ENCODE measurements at regions not wholly inside any gene's neighbourhood (a gene's known extent, or its start where the extent isn't known, plus 50 kb on each side); places are given as distances from the start of the nearest gene placed in this dataset.

DNA sequence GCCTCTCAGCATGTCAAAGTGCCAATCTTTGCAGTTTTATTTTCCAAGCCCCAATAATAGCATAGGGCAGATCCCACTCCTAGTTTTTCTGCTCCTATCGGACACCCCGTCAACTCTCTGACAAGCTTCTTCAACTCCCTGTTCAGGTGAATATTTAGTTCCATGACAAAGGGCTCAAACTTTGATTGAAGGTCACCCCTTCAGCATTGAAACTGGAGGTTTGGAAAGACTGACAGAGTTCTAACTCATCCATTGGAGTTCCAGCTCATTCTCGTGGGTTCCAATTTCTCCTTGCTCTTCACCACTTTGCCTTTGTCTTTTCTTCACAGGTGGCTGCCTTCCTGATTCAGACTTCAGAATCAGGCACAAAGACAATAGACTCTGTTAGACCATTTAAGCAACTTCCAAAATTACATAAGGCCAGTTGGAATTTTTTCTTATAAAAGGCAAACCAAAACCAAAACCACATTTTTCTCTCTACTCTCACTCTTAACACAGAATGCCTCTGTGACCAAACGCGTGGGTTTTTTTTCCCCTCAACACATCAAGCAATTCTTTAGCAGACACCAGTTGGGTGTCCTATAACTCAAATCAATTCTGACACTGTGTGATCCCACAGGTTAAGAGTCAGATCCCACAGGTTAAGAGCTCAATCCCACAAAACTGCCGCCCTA lies 169.3 kb upstream of the USP25 start:
- H3K27ac ChIP-seq (ENCODE audit: insufficient read depth, low read length, poor library complexity, severe bottlenecking): no peak overlapping the region
- H3K27me3 ChIP-seq (replicated peaks; ENCODE audit: control insufficient read depth, insufficient read depth, low read length, poor library complexity, severe bottlenecking): no peaks in the 10 kb centered on the region
- no peak for DNase-seq
- no peak overlapping the region for H3K4me3 ChIP-seq (ENCODE audit: insufficient read depth, low read depth, low read length, poor library complexity, severe bottlenecking)
- no peaks in the 10 kb centered on the region for H3K4me1 ChIP-seq (ENCODE audit: control insufficient read depth, insufficient read depth, low read length, poor library complexity, severe bottlenecking)
- H3K36me3 ChIP-seq (ENCODE audit: control insufficient read depth, insufficient read depth, low read length): no peaks in the 10 kb centered on the region
- H3K9me3 ChIP-seq (ENCODE audit: control insufficient read depth, low read length): no peaks in the 10 kb centered on the region

DNA sequence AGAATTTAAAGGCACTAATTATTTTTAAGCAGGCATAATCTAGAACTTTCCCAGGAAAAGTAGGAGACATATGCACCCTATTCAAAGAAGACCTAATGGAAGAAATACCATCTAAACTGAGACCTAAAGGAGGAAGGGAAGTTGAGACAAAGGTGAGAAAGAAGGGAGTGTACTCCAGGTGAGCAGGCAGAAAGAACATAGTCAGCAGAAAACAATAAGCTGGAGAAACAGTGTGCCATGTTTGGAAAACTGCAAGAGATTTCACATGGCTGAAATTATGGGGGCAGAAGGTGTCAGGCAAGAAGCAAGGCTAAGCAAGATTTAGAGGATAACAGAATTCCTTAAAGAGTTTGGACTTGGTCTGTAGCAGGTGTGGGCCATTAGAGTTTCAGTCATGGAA lies 167.0 kb upstream of the USP25 start:
- Histone ChIP-seq H3K36me3 (ENCODE audit: control insufficient read depth, insufficient read depth, low read length) (no peaks in the 10 kb centered on the region), H3K9me3 (ENCODE audit: control insufficient read depth, low read length) (no peaks in the 10 kb centered on the region)

DNA sequence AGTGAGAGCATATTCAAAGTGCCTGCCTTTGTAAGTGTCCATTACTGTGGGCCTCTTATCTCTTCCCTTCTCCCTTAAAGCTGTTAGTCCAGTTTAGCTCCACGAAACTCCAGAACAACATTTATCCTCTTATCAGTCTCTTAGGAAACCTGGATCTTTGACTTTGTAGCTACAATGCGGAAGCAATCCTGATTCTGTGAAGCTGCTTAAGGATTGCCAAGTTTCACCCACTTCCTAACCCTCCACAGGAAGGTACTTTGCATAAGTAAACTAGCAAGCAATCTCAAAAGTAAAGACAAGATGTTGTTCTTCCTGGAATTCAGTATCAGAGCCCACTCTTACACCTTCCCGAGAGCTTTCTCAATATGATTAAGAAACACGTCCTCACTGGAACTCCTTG lies 164.9 kb upstream of the USP25 start:
- Histone ChIP-seq H3K4me3 (ENCODE audit: insufficient read depth, low read depth, low read length, poor library complexity, severe bottlenecking) (no peak overlapping the region), H3K27ac (ENCODE audit: insufficient read depth, low read length, poor library complexity, severe bottlenecking) (no peak overlapping the region), H3K27me3 (replicated peaks; ENCODE audit: control insufficient read depth, insufficient read depth, low read length, poor library complexity, severe bottlenecking) (no peaks in the 10 kb centered on the region), H3K9me3 (ENCODE audit: control insufficient read depth, low read length) (no peaks in the 10 kb centered on the region), H3K4me1 (ENCODE audit: control insufficient read depth, insufficient read depth, low read length, poor library complexity, severe bottlenecking) (no peaks in the 10 kb centered on the region), H3K36me3 (ENCODE audit: control insufficient read depth, insufficient read depth, low read length) (no peaks in the 10 kb centered on the region)
- DNase-seq: no peak

More for the DNA sequence above, 167.0 kb upstream of the USP25 start:
- H3K4me1 ChIP-seq (ENCODE audit: control insufficient read depth, insufficient read depth, low read length, poor library complexity, severe bottlenecking): no peaks in the 10 kb centered on the region
- no peak overlapping the region for H3K4me3 ChIP-seq (ENCODE audit: insufficient read depth, low read depth, low read length, poor library complexity, severe bottlenecking)
- H3K27ac ChIP-seq (ENCODE audit: insufficient read depth, low read length, poor library complexity, severe bottlenecking): no peak overlapping the region
- no peaks in the 10 kb centered on the region for H3K27me3 ChIP-seq (replicated peaks; ENCODE audit: control insufficient read depth, insufficient read depth, low read length, poor library complexity, severe bottlenecking)
- no peak for DNase-seq

DNA sequence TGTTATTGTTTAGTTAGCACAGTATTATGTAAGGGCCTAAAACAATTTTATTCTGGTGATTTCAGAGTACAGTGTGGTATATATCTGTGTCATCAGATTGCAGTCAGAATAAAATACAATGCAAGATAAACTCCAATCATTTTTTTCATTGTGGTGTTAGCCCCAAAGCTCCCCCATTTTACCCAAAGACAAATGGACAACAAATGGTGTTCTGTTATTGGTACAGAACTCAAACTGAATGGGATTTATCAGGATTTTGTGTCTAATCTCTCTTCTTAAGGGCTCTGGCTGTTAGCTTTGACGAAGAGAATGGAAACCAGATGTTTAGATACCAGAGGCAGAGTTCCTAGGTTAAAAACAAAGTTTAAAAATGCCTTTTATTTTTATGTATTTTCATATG lies 163.1 kb upstream of the USP25 start:
- Histone ChIP-seq H3K27ac (ENCODE audit: insufficient read depth, low read length, poor library complexity, severe bottlenecking) (no peak overlapping the region), H3K36me3 (ENCODE audit: control insufficient read depth, insufficient read depth, low read length) (no peaks in the 10 kb centered on the region), H3K4me3 (ENCODE audit: insufficient read depth, low read depth, low read length, poor library complexity, severe bottlenecking) (no peak overlapping the region), H3K27me3 (replicated peaks; ENCODE audit: control insufficient read depth, insufficient read depth, low read length, poor library complexity, severe bottlenecking) (no peaks in the 10 kb centered on the region), H3K4me1 (ENCODE audit: control insufficient read depth, insufficient read depth, low read length, poor library complexity, severe bottlenecking) (no peaks in the 10 kb centered on the region), H3K9me3 (ENCODE audit: control insufficient read depth, low read length) (no peaks in the 10 kb centered on the region)
- DNase-seq: no peak

DNA sequence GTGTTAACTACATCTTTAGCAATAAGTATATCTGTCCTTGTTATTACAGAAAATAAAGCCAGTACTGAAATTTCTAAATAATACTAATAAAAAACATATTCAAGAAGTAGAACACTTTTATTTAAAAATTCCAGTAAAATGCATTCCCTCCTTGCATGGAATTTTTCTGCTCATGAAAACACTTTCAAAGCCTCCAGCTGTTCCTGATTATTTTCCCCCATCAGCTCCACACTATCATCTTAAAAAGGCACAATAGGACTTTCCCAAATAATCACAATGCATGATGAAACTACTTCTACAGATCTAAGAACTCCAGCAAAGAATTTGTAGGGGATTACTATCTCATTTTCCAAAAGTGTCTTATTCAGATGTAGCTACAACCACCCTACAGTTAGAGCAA lies 162.6 kb upstream of the USP25 start:
- no peaks in the 10 kb centered on the region for H3K9me3 ChIP-seq (ENCODE audit: control insufficient read depth, low read length)
- no peaks in the 10 kb centered on the region for H3K27me3 ChIP-seq (replicated peaks; ENCODE audit: control insufficient read depth, insufficient read depth, low read length, poor library complexity, severe bottlenecking)
- H3K27ac ChIP-seq (ENCODE audit: insufficient read depth, low read length, poor library complexity, severe bottlenecking): no peak overlapping the region
- no peak overlapping the region for H3K4me3 ChIP-seq (ENCODE audit: insufficient read depth, low read depth, low read length, poor library complexity, severe bottlenecking)
- no peak for DNase-seq
- H3K36me3 ChIP-seq (ENCODE audit: control insufficient read depth, insufficient read depth, low read length): no peaks in the 10 kb centered on the region
- H3K4me1 ChIP-seq (ENCODE audit: control insufficient read depth, insufficient read depth, low read length, poor library complexity, severe bottlenecking): no peaks in the 10 kb centered on the region

DNA sequence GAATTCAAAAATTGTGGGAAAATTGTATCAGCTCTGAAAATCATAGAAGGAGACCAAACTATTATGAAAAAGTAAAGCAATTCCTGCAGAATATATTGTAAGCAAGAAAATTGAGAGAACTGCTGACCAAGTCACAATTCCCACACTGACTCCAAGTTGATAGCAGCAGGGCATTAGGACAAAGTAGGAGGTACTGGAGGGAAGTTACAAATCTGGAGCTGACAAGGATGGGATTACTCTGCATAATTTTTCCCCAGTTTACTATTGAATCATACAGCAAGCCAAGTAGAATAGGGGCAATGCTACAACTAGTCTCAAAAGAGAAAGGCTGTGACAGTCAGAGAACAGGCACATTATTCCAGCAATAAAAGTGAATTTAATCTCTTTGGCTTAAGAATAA lies 161.3 kb upstream of the USP25 start:
- no peaks in the 10 kb centered on the region for H3K9me3 ChIP-seq (ENCODE audit: control insufficient read depth, low read length)

DNA sequence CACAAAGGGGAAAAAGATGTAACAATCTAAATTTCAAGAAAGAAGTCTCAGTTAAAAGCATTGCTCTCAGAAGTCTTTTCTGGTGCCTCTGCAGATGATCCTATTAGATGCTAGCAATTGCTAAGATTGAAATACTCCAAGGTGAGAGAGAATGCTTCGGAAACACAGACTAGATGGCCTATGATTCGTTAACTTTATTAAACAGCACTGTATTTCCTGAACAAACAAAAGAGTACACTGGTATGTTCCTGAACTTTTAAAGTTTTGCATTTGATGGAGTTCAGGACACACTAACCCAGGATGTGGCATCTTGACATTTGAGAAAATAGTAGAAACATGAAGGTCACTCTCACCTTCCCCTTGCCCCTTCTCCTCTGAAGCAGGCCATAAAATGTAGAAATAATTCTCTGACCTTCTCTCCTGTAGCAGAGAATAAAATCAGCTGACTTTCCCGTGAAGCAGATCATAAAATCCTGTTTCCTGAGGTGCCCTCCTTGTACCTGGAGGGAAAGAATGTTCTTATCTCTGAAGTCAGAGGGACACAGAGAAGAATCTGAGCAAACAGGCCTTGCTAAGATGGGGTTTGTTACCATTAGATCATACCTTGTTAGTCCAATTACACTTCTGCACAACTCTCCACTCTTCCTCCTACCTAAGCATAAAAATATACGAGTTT lies 142.9 kb upstream of the USP25 start:
- no peak for DNase-seq
- no peak overlapping the region for H3K27ac ChIP-seq (ENCODE audit: insufficient read depth, low read length, poor library complexity, severe bottlenecking)
- H3K4me1 ChIP-seq (ENCODE audit: control insufficient read depth, insufficient read depth, low read length, poor library complexity, severe bottlenecking): no peaks in the 10 kb centered on the region
- no peaks in the 10 kb centered on the region for H3K27me3 ChIP-seq (replicated peaks; ENCODE audit: control insufficient read depth, insufficient read depth, low read length, poor library complexity, severe bottlenecking)
- no peaks in the 10 kb centered on the region for H3K36me3 ChIP-seq (ENCODE audit: control insufficient read depth, insufficient read depth, low read length)
- H3K4me3 ChIP-seq (ENCODE audit: insufficient read depth, low read depth, low read length, poor library complexity, severe bottlenecking): no peak overlapping the region
- no peaks in the 10 kb centered on the region for H3K9me3 ChIP-seq (ENCODE audit: control insufficient read depth, low read length)

More for the DNA sequence above, 161.3 kb upstream of the USP25 start:
- H3K27ac ChIP-seq (ENCODE audit: insufficient read depth, low read length, poor library complexity, severe bottlenecking): no peak overlapping the region
- no peak overlapping the region for H3K4me3 ChIP-seq (ENCODE audit: insufficient read depth, low read depth, low read length, poor library complexity, severe bottlenecking)
- H3K27me3 ChIP-seq (replicated peaks; ENCODE audit: control insufficient read depth, insufficient read depth, low read length, poor library complexity, severe bottlenecking): no peaks in the 10 kb centered on the region
- no peaks in the 10 kb centered on the region for H3K4me1 ChIP-seq (ENCODE audit: control insufficient read depth, insufficient read depth, low read length, poor library complexity, severe bottlenecking)
- no peaks in the 10 kb centered on the region for H3K36me3 ChIP-seq (ENCODE audit: control insufficient read depth, insufficient read depth, low read length)
- DNase-seq: no peak

DNA sequence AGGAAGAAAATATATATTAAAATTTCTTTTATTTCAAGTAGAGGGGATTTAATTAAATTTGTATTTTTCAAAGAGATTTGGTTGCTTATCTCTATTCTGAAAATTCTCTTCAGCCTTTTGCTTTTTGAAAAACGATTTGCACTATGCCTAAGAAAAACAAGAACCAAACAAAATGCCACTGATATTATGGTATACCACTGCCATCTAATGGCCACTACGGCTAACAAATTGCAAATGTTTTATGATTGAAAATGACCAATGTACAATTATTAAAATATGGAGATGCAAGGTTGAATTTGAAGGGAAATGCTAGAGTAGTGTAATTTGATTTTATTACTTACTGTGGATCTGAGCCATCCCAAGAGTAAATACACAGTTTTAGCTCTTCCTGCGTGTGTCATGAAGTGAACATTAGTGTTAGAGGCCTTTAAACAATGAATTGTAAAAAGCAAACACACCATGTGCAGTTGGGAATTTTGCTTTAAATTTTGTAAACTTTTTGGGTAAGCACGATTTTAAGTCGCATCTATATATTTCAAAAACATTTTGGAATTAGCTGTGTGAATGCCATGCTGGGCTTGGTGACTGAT lies 137.4 kb upstream of the USP25 start:
- no peak for DNase-seq
- no peak overlapping the region for H3K27ac ChIP-seq (ENCODE audit: insufficient read depth, low read length, poor library complexity, severe bottlenecking)
- no peaks in the 10 kb centered on the region for H3K36me3 ChIP-seq (ENCODE audit: control insufficient read depth, insufficient read depth, low read length)
- no peaks in the 10 kb centered on the region for H3K27me3 ChIP-seq (replicated peaks; ENCODE audit: control insufficient read depth, insufficient read depth, low read length, poor library complexity, severe bottlenecking)
- H3K4me1 ChIP-seq (ENCODE audit: control insufficient read depth, insufficient read depth, low read length, poor library complexity, severe bottlenecking): no peaks in the 10 kb centered on the region
- H3K9me3 ChIP-seq (ENCODE audit: control insufficient read depth, low read length): no peaks in the 10 kb centered on the region
- H3K4me3 ChIP-seq (ENCODE audit: insufficient read depth, low read depth, low read length, poor library complexity, severe bottlenecking): no peak overlapping the region

DNA sequence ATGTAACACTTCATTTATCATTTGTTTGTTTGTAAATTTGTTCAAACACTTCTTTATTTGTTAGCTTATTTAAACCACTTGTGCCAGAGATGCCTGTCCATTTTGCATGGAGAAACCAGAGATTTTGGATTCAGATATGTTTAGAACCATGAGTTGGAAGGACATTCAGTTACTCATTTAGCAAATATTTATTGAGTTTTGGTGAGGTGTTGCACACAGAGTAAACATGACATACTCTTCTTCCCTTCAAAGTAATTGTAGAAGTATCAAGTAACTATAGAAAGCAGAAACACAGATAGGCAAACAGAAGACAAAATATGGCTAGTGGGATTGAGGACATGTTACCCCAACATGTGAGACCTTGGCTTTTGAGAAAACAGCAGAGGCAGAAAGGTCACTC lies 136.8 kb upstream of the USP25 start:
- Histone ChIP-seq H3K36me3 (ENCODE audit: control insufficient read depth, insufficient read depth, low read length) (no peaks in the 10 kb centered on the region), H3K27me3 (replicated peaks; ENCODE audit: control insufficient read depth, insufficient read depth, low read length, poor library complexity, severe bottlenecking) (no peaks in the 10 kb centered on the region), H3K27ac (ENCODE audit: insufficient read depth, low read length, poor library complexity, severe bottlenecking) (no peak overlapping the region), H3K4me3 (ENCODE audit: insufficient read depth, low read depth, low read length, poor library complexity, severe bottlenecking) (no peak overlapping the region), H3K4me1 (ENCODE audit: control insufficient read depth, insufficient read depth, low read length, poor library complexity, severe bottlenecking) (no peaks in the 10 kb centered on the region), H3K9me3 (ENCODE audit: control insufficient read depth, low read length) (no peaks in the 10 kb centered on the region)
- DNase-seq: no peak

DNA sequence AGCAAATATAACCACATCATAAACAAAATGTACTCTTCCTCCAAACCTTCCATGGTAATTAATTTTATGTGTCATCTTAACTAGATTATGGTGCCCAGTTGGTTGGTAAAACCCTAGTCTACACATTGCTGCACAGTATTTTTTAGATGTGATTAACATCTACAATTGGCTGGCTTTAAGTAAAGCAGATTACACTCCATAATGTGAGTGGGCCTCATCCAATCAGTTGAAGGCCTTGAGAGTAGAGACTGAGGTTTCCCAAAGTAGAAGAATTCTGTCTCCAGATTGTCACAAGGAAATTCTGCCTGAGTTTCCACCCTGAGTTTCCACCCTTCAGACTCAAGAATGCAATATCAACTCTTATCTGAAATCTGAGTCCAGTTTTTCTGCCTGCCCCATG lies 128.4 kb upstream of the USP25 start:
- Histone ChIP-seq H3K27ac (ENCODE audit: insufficient read depth, low read length, poor library complexity, severe bottlenecking) (no peak overlapping the region), H3K4me1 (ENCODE audit: control insufficient read depth, insufficient read depth, low read length, poor library complexity, severe bottlenecking) (no peaks in the 10 kb centered on the region), H3K9me3 (ENCODE audit: control insufficient read depth, low read length) (no peaks in the 10 kb centered on the region), H3K4me3 (ENCODE audit: insufficient read depth, low read depth, low read length, poor library complexity, severe bottlenecking) (no peak overlapping the region), H3K27me3 (replicated peaks; ENCODE audit: control insufficient read depth, insufficient read depth, low read length, poor library complexity, severe bottlenecking) (no peaks in the 10 kb centered on the region), H3K36me3 (ENCODE audit: control insufficient read depth, insufficient read depth, low read length) (no peaks in the 10 kb centered on the region)
- no peak for DNase-seq
